OCI-LY1 (cell line): ENCODE measurements at regions not wholly inside any gene's neighbourhood (a gene's known extent, or its start where the extent isn't known, plus 50 kb on each side); places are given as distances from the start of the nearest gene placed in this dataset.
"Not testable (repeated sequence)": the region's sequence is repeated elsewhere in the genome, so short reads cannot be mapped to it uniquely, and the experiment has no call there.

Source experiments
- H2AFZ ChIP-seq: fragments of 200-600 bp; sonication (generic), shearing (Covaris generic); 2 replicates; pipeline ENCODE4 v1.6.0; 2014; ENCODE audit warnings: antibody characterized with exemption, mild to moderate bottlenecking, low read length
- H3F3A ChIP-seq: fragments of 200-600 bp; sonication (generic), shearing (Covaris generic); 2 replicates; pipeline ENCODE4 v1.6.0; 2014; ENCODE audit warnings: mild to moderate bottlenecking, antibody characterized with exemption, low read length, moderate library complexity; ENCODE audit not compliant: insufficient read depth
- H3K27ac ChIP-seq: fragments of 200-600 bp; sonication (generic); 2 replicates; pipeline ENCODE4 v1.5.1; 2014; ENCODE audit warnings: low read length, mixed run types, mild to moderate bottlenecking, low read depth; ENCODE audit not compliant: poor library complexity, severe bottlenecking
- H3K27me3 ChIP-seq: fragments of 200-600 bp; sonication (generic); 2 replicates; pipeline ENCODE4 v1.6.0; 2014; ENCODE audit warnings: antibody characterized with exemption, mild to moderate bottlenecking, low read length, moderate library complexity; ENCODE audit not compliant: insufficient read depth
- H3K36me3 ChIP-seq: fragments of 200-600 bp; sonication (generic); 2 replicates; pipeline ENCODE4 v1.6.1; 2014; ENCODE audit warnings: mild to moderate bottlenecking, antibody characterized with exemption, low read length, moderate library complexity, mixed read lengths; ENCODE audit not compliant: insufficient read depth
- H3K4me1 ChIP-seq: fragments of 200-600 bp; sonication (generic); 2 replicates; pipeline ENCODE4 v1.5.1; 2014; ENCODE audit warnings: mild to moderate bottlenecking, low read length, moderate library complexity; ENCODE audit not compliant: insufficient read depth, severe bottlenecking
- H3K4me2 ChIP-seq: fragments of 200-600 bp; sonication (generic), shearing (Covaris generic); 2 replicates; pipeline ENCODE4 v1.6.1; 2014; ENCODE audit warnings: low read length
- H3K4me3 ChIP-seq: fragments of 200-600 bp; sonication (generic); 2 replicates; pipeline ENCODE4 v1.5.1; 2014; ENCODE audit warnings: low read length, low read depth, mild to moderate bottlenecking, mixed read lengths; ENCODE audit not compliant: poor library complexity, severe bottlenecking
- H3K79me2 ChIP-seq: fragments of 200-600 bp; shearing (Covaris generic); 2 replicates; pipeline ENCODE4 v1.6.1; 2016; ENCODE audit warnings: mixed run types, low read length, mixed read lengths; ENCODE audit not compliant: insufficient read depth
- H3K9ac ChIP-seq: fragments of 200-600 bp; sonication (generic), shearing (Covaris generic); 2 replicates; pipeline ENCODE4 v1.6.1; 2014; ENCODE audit warnings: mild to moderate bottlenecking, low read length, mixed read lengths
- H3K9me2 ChIP-seq: fragments of 200-600 bp; sonication (generic), shearing (Covaris generic); 2 replicates; pipeline ENCODE4 v1.6.1; 2014; ENCODE audit warnings: low read depth, mild to moderate bottlenecking, low read length, mixed read lengths
- H3K9me3 ChIP-seq: fragments of 200-600 bp; shearing (Covaris generic); 2 replicates; pipeline ENCODE4 v1.6.1; 2014; ENCODE audit warnings: low read length, mixed read lengths
- H4K20me1 ChIP-seq: fragments of 200-600 bp; sonication (generic), shearing (Covaris generic); 2 replicates; pipeline ENCODE4 v1.6.0; 2016; ENCODE audit warnings: mild to moderate bottlenecking, low read length; ENCODE audit not compliant: insufficient read depth
- CTCF ChIP-seq: fragments of 200-600 bp; sonication (generic), shearing (Covaris generic); IDR thresholded peaks from 2 replicates; pipeline ENCODE4 v1.5.1; 2017; ENCODE audit warnings: mild to moderate bottlenecking, antibody characterized with exemption, low read length, moderate library complexity, mixed read lengths
- EZH2 ChIP-seq: fragments of 200-600 bp; sonication (generic), shearing (Covaris generic); IDR thresholded peaks from 2 replicates; pipeline ENCODE4 v1.8.0; 2017; ENCODE audit warnings: borderline replicate concordance, mixed run types, mild to moderate bottlenecking, antibody characterized with exemption, low read length, moderate library complexity, mixed read lengths

GRCh38 chr1:112818990-112819689, 104.0 kb upstream of the PPM1J start:
- no peak overlapping the region for H3K4me2 ChIP-seq
- no peaks in the 10 kb centered on the region for H3F3A ChIP-seq
- no peak overlapping the region for H2AFZ ChIP-seq
- no peaks in the 10 kb centered on the region for H3K27me3 ChIP-seq
- H3K4me1 ChIP-seq = no peaks in the 10 kb centered on the region
- H3K27ac ChIP-seq = no peak overlapping the region
- no peaks in the 10 kb centered on the region for H3K36me3 ChIP-seq
- H3K9me3 ChIP-seq = no peaks in the 10 kb centered on the region
- TF ChIP-seq CTCF (no peak), EZH2 (no peak)
- no peaks in the 10 kb centered on the region for H3K79me2 ChIP-seq
- no peaks in the 10 kb centered on the region for H3K9me2 ChIP-seq
- H3K9ac ChIP-seq = no peak overlapping the region
- no peak overlapping the region for H3K4me3 ChIP-seq
- H4K20me1 ChIP-seq = no peaks in the 10 kb centered on the region

- Histone ChIP-seq H3K9me2 (no peaks in the 10 kb centered on the region), H3K36me3 (no peaks in the 10 kb centered on the region), H3K4me2 (no peak overlapping the region), H3K9me3 (no peaks in the 10 kb centered on the region), H3K9ac (no peak overlapping the region), H3F3A (no peaks in the 10 kb centered on the region), H3K4me3 (no peak overlapping the region), H3K4me1 (no peaks in the 10 kb centered on the region), H2AFZ (no peak overlapping the region), H4K20me1 (no peaks in the 10 kb centered on the region), H3K79me2 (no peaks in the 10 kb centered on the region), H3K27ac (no peak overlapping the region), H3K27me3 (no peaks in the 10 kb centered on the region)
- no peak for TF ChIP-seq CTCF
- no peak for TF ChIP-seq EZH2
These were observed 102.6 kb upstream of the PPM1J start for GRCh38 chr1:112817555-112818373.

GRCh38 chr1:112815376-112815775, 100.2 kb upstream of the PPM1J start:
- H3K9ac ChIP-seq = no peak overlapping the region
- no peak for TF ChIP-seq EZH2
- no peak for TF ChIP-seq CTCF
- no peak overlapping the region for H3K27ac ChIP-seq
- no peaks in the 10 kb centered on the region for H3K79me2 ChIP-seq
- no peaks in the 10 kb centered on the region for H3K27me3 ChIP-seq
- H3F3A ChIP-seq = no peaks in the 10 kb centered on the region
- H3K4me3 ChIP-seq = no peak overlapping the region
- H3K9me3 ChIP-seq = no peaks in the 10 kb centered on the region
- no peaks in the 10 kb centered on the region for H4K20me1 ChIP-seq
- no peak overlapping the region for H2AFZ ChIP-seq
- no peaks in the 10 kb centered on the region for H3K9me2 ChIP-seq
- H3K36me3 ChIP-seq = no peaks in the 10 kb centered on the region
- H3K4me1 ChIP-seq = no peaks in the 10 kb centered on the region
- H3K4me2 ChIP-seq = no peak overlapping the region

DNA sequence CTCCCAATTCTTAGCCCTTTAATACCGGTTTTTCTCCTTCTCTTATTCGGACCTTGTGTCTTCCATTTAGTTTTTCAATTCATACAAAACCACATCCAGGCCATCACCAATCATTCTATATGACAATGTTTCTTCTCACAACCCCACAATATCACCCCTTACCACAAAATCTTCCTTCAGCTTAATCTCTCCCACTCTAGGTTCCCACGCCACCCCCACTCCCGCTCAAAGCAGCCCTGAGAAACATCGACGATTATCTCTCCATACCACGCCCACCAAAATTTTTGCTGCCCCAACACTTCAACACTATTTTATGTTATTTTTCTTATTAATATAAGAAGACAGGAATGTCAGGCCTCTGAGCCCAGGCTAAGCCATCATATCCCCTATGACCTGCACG, 99.5 kb upstream of the PPM1J start:
- H3K9me2 ChIP-seq, H3K9me3 ChIP-seq, H3K4me3 ChIP-seq, H4K20me1 ChIP-seq, H3K79me2 ChIP-seq, H2AFZ ChIP-seq, H3K27ac ChIP-seq, H3F3A ChIP-seq, H3K4me2 ChIP-seq, H3K27me3 ChIP-seq, H3K36me3 ChIP-seq, H3K9ac ChIP-seq, H3K4me1 ChIP-seq: not testable (repeated sequence)
